BE2C (cell line): ENCODE measurements at regions not wholly inside any gene's neighbourhood (a gene's known extent, or its start where the extent isn't known, plus 50 kb on each side); places are given as distances from the start of the nearest gene placed in this dataset.

ENCODE experiments used
- DNase-seq: peaks from one replicate; pipeline ENCODE4 v3.0.0-alpha.2; 2020
- H3K27me3 ChIP-seq: fragments of 250-450 bp; sonication (Bioruptor Pico); 2 replicates; pipeline ENCODE4 v1.5.1; 2020; ENCODE audit warnings: mild to moderate bottlenecking
- H3K36me3 ChIP-seq: fragments of 250-450 bp; sonication (Bioruptor Pico); 2 replicates; pipeline ENCODE4 v1.5.1; 2020; ENCODE audit warnings: mild to moderate bottlenecking
- H3K4me1 ChIP-seq: fragments of 250-450 bp; sonication (Bioruptor Pico); 2 replicates; pipeline ENCODE4 v1.5.1; 2020
- H3K4me3 ChIP-seq: 2 replicates; pipeline ENCODE4 v1.5.1; 2011; ENCODE audit warnings: low read depth, low read length
- H3K9me3 ChIP-seq: fragments of 250-450 bp; sonication (Bioruptor Pico); 2 replicates; pipeline ENCODE4 v1.5.1; 2020
- TF ChIP-seq, protein P1 (sequence below): IDR thresholded peaks from 2 replicates; pipeline ENCODE4 v1.5.1; 2012; ENCODE audit warnings: mild to moderate bottlenecking, low read depth, low read length

DNA sequence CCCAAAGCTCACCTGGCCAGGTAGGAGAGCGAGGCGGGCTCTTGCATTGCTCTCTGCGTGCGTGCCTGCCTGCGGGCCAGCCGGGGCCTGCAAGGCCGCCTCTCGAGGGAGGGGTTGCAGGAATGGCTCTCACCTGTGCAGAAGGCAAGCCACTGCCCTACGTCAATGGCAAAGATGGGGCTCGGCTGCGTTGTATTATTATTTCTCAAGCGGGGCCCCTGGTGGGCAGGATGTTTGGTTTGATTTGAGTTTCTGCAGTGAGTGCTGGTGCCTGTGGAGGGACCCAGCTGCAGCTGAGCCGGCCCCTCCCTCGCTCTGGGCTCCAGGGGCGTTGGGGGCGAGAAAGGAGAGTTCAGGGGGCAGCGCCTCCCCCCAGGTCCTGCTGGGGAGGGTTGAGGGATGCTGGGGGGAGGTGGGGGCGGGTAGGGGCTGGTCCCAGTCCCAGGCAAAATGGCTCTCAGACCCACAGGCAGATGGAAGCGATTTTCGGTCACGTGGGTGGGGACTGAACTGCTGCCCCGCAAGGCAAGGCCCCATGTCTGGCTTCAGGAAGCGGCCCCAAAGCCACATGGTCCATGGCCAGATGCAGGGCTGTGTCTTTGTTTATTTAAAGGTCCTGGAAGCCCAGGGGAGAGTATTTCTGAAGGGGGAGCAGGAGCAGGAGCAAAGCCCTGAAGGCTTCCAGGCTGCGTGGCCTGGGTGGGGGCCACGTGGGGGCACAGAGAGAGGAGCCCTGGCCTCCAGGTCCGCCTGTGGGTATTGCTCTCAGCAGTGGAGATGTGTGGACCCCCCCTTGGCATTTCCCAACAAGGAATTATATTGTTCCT is 338.8 kb downstream of the SEC14L1 start:
- DNase-seq: peak; percentile 91
- Histone ChIP-seq H3K27me3 (no peaks in the 10 kb centered on the region), H3K36me3 (peaks cover 23% of the 10 kb centered on the region), H3K4me3 (no peak overlapping the region; the same call in 1 of the 2 replicates), H3K9me3 (no peaks in the 10 kb centered on the region), H3K4me1 (peaks cover 56% of the 10 kb centered on the region)
- TF ChIP-seq, protein P1, sequence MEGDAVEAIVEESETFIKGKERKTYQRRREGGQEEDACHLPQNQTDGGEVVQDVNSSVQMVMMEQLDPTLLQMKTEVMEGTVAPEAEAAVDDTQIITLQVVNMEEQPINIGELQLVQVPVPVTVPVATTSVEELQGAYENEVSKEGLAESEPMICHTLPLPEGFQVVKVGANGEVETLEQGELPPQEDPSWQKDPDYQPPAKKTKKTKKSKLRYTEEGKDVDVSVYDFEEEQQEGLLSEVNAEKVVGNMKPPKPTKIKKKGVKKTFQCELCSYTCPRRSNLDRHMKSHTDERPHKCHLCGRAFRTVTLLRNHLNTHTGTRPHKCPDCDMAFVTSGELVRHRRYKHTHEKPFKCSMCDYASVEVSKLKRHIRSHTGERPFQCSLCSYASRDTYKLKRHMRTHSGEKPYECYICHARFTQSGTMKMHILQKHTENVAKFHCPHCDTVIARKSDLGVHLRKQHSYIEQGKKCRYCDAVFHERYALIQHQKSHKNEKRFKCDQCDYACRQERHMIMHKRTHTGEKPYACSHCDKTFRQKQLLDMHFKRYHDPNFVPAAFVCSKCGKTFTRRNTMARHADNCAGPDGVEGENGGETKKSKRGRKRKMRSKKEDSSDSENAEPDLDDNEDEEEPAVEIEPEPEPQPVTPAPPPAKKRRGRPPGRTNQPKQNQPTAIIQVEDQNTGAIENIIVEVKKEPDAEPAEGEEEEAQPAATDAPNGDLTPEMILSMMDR: no peak

DNA sequence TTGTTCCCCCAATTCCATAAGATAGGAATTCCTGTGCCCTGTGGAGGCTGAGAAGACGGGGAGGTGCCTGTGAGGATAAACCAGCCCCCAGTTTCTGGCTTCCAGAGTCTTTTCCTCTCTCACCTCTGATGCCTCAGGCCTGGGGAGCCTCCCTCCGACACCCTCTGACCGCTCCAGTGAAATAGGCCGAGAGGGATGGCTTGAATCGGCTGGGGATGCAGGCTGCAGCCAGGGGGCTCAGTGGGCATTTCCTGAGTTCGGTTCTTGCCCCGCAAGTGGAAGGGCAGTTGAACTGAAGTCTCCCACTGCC is 339.4 kb downstream of the SEC14L1 start:
- peaks cover 51% of the 10 kb centered on the region for H3K4me1 ChIP-seq
- H3K9me3 ChIP-seq: no peaks in the 10 kb centered on the region
- DNase-seq: no peak
- peaks cover 23% of the 10 kb centered on the region for H3K36me3 ChIP-seq
- no peaks in the 10 kb centered on the region for H3K27me3 ChIP-seq
- TF ChIP-seq, protein P1: no peak; the same call in 1 of the 2 replicates
- no peak overlapping the region; the same call in 1 of the 2 replicates for H3K4me3 ChIP-seq

DNA sequence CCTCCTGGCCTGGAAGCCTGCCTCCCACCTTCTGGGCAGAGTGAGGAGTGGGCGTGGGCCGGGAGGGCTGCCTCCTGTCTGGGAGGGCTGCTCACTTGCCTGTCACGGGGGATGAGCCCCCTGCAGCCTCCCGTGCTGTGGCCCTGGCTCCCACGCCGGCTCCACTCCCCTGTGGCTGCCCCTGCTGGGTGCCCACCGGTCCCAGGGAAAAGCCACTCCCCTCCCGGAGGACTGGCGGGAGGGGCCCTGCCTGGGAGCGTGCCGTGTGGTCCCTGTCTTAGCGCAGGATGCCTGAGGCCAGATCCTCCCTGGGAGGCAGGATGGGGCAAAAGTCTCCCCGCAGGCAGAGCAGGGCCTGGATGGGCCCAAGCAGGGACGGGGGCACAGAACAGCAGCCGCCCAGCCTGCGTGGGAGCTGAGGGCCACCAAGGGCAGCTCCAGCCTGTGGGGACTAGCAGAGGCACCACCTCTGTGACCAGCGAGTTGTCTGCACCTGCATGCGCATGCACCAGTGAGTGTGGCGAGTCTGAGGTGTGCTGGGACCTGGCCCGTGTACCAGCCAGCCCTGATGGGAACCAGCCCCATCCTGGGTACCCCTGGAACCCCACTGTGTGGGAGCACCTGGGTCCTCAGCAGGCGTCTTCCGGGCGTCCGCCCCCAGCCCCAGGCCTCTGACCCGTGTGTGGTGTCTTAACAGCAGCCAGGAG is 339.9 kb downstream of the SEC14L1 start:
- TF ChIP-seq, protein P1: no peak
- Histone ChIP-seq H3K27me3 (no peaks in the 10 kb centered on the region), H3K4me1 (peaks cover 46% of the 10 kb centered on the region), H3K36me3 (peaks cover 23% of the 10 kb centered on the region), H3K9me3 (no peaks in the 10 kb centered on the region), H3K4me3 (no peak overlapping the region)
- DNase-seq: peak; percentile 48

DNA sequence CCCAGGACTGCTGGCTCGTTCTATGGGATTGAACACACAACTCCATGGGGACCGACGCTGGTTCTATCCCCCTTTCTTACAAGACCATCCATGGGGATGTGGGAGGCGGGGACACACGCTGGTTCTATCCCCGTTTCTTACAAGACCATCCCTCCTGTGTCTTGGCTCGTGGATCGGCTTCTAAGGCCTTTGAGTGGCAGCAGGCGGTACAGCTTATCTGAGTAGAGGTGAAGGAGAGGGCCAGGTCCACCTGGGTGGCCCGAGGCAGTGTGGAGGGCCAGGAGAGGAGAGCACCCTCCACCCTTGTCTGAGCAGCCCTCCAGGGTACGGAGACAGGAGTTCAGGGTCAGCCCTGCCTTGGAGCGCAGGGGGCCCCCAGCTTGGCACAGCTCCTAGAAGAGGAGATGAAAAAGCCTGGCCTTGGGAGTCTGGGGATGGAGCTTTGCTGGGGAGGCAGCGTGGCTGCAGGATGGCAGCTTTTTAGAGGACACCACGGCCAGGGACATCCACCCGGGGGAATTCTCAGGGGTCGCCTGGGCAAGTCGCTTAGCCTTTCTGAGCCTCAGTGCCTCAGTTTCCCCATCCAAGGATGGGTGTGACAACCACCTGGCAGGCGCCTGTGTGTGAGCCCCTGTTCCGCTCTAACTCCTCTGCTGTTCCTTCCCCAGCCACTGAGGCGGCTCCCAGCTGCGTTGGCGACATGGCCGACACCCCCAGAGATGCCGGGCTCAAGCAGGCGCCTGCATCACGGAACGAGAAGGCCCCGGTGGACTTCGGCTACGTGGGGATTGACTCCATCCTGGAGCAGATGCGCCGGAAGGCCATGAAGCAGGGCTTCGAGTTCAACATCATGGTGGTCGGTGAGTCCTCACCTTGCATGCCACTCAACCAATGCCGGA is 341.0 kb downstream of the SEC14L1 start:
- Histone ChIP-seq H3K4me3 (no peak overlapping the region), H3K36me3 (peaks cover 28% of the 10 kb centered on the region), H3K9me3 (no peaks in the 10 kb centered on the region), H3K4me1 (peaks cover 35% of the 10 kb centered on the region), H3K27me3 (no peaks in the 10 kb centered on the region)
- DNase-seq: no peak
- TF ChIP-seq, protein P1: no peak

DNA sequence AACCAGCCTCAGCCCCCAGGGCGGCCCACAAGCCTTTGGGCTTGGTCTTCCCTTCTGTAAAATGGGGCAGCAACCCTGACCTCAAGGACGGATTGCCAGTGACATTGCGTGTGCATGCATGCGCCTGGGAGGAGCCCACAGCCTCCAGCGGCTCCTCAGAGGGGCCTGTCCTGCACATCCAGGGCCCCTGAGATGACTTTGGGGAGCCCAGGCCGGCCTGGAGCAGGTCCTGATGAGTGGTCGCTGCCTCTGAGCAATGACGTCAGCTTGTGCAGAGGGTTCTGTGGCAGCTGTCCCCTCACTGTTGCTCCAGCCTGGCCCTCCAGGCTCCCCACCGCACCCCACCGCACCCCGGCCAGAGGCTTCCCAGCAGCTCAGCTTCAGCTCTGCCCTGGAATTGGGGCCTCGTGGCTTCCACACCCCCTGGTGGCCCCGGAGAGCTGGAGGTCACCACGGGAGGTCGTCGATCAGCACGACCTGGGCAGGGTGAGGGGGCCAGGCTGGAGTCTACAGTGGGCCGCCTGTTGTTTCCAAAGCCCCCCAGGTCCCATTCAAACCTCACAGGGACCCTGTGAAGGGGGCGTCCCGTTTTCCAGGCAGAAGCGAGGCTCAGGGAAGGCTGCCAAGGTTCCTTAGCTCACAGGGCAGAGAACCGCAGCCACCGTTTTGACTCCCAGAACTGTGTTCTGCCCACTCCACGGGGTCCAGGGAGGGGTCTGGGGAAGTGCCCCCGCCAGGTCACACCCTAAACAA is 341.8 kb downstream of the SEC14L1 start:
- no peaks in the 10 kb centered on the region for H3K27me3 ChIP-seq
- H3K9me3 ChIP-seq: no peaks in the 10 kb centered on the region
- no peak for DNase-seq
- TF ChIP-seq, protein P1: no peak
- no peak overlapping the region for H3K4me3 ChIP-seq
- H3K4me1 ChIP-seq: peaks cover 30% of the 10 kb centered on the region
- H3K36me3 ChIP-seq: peaks cover 33% of the 10 kb centered on the region
